ENCODE measurements at regions not wholly inside any gene's neighbourhood (a gene's known extent, or its start where the extent isn't known, plus 50 kb on each side); places are given as distances from the start of the nearest gene placed in this dataset.

- intact Hi-C loops (cut with DNase I): no loop called here
- Histone ChIP-seq H3K9me3 (no peaks in the 10 kb centered on the region), H3K27ac (no peak overlapping the region), H3K27me3 (no peaks in the 10 kb centered on the region), H3K4me3 (no peak overlapping the region), H3K36me3 (no peaks in the 10 kb centered on the region), H3K4me1 (peaks cover 0 to 16% (median 8%) of the 10 kb centered on the region in 12 donors)
- 73 to 91% (median 76%) methylated on average over 3 of the region's 3 CpGs for WGBS, 4 donors
- no peak for DNase-seq
- no peak for ATAC-seq
- TF ChIP-seq CTCF (IDR thresholded peaks at IDR 0.05): no peak
- TF ChIP-seq POLR2A (IDR thresholded peaks at IDR 0.05): no peak
These were observed 93.0 kb upstream of the PELI2 start for GRCh38 chr14:56025191-56025590.

GRCh38 chr14:56026506-56026905 lies 91.7 kb upstream of the PELI2 start:
- intact Hi-C loops (cut with DNase I): no loop called here
- Histone ChIP-seq H3K27ac (no peak overlapping the region), H3K4me3 (no peak overlapping the region), H3K4me1 (peaks cover 0 to 16% (median 8%) of the 10 kb centered on the region in 12 donors), H3K36me3 (no peaks in the 10 kb centered on the region), H3K27me3 (no peaks in the 10 kb centered on the region), H3K9me3 (no peaks in the 10 kb centered on the region)
- ATAC-seq (no peak), DNase-seq (no peak)
- TF ChIP-seq POLR2A (IDR thresholded peaks at IDR 0.05) (no peak), CTCF (IDR thresholded peaks at IDR 0.05) (no peak)
- WGBS, 4 donors: 44 to 91% (median 75%) methylated on average over 1 of the region's 1 CpG

- WGBS, 4 donors: 90 to 95% (median 92%) methylated on average over 1 of the region's 1 CpG
These were observed 90.8 kb upstream of the PELI2 start for GRCh38 chr14:56027421-56027820.

More at GRCh38 chr14:56027421-56027820, 90.8 kb upstream of the PELI2 start:
- TF ChIP-seq POLR2A (IDR thresholded peaks at IDR 0.05) (no peak), CTCF (IDR thresholded peaks at IDR 0.05) (no peak)
- Histone ChIP-seq H3K27me3 (no peaks in the 10 kb centered on the region), H3K9me3 (no peaks in the 10 kb centered on the region), H3K36me3 (no peaks in the 10 kb centered on the region), H3K4me1 (peaks cover 0 to 16% (median 8%) of the 10 kb centered on the region in 12 donors), H3K4me3 (no peak overlapping the region), H3K27ac (no peak overlapping the region)
- DNase-seq (no peak), ATAC-seq (no peak)
- intact Hi-C loops (cut with DNase I): no loop called here
